Fibroblast of skin of abdomen (primary cell): ENCODE measurements at regions not wholly inside any gene's neighbourhood (a gene's known extent, or its start where the extent isn't known, plus 50 kb on each side); places are given as distances from the start of the nearest gene placed in this dataset.

Source experiments
- DNase-seq: peaks from one replicate; pipeline ENCODE4 v3.0.0-alpha.2; 2013

GRCh38 chr4:136651932-136652331 lies 880.4 kb downstream of the PCDH18 start:
- no peak for DNase-seq

- DNase-seq, result no peak
These were observed 881.0 kb downstream of the PCDH18 start for GRCh38 chr4:136651278-136651667.

GRCh38 chr4:136650541-136651277 lies 881.6 kb downstream of the PCDH18 start:
- DNase-seq, result no peak

GRCh38 chr4:136644279-136644678 lies 888.0 kb downstream of the PCDH18 start:
- DNase-seq, result no peak

- no peak for DNase-seq
These were observed 888.9 kb downstream of the PCDH18 start for GRCh38 chr4:136643416-136643815.

GRCh38 chr4:136637071-136637777 lies 895.1 kb downstream of the PCDH18 start:
- no peak for DNase-seq

- DNase-seq, result no peak
These were observed 896.1 kb downstream of the PCDH18 start for GRCh38 chr4:136636155-136636554.

- no peak for DNase-seq
These were observed 898.2 kb downstream of the PCDH18 start for GRCh38 chr4:136634121-136634520.

- no peak for DNase-seq
These were observed 932.4 kb downstream of the PCDH18 start for GRCh38 chr4:136599890-136600289.

GRCh38 chr4:136590440-136590839 lies 941.9 kb downstream of the PCDH18 start:
- no peak for DNase-seq

- no peak for DNase-seq
These were observed 948.7 kb downstream of the PCDH18 start for GRCh38 chr4:136583567-136583966.

GRCh38 chr4:136581119-136581518 lies 951.2 kb downstream of the PCDH18 start:
- DNase-seq, result no peak

GRCh38 chr4:136575146-136575545 lies 957.1 kb downstream of the PCDH18 start:
- DNase-seq, result no peak

GRCh38 chr4:136573460-136573859 lies 958.8 kb downstream of the PCDH18 start:
- DNase-seq, result no peak

GRCh38 chr4:136571315-136571714 lies 961.0 kb downstream of the PCDH18 start:
- no peak for DNase-seq

GRCh38 chr4:136562834-136563233 lies 969.5 kb downstream of the PCDH18 start:
- DNase-seq, result peak; percentile 67

- no peak for DNase-seq
These were observed 973.3 kb downstream of the PCDH18 start for GRCh38 chr4:136558940-136559494.

- DNase-seq, result no peak
These were observed 974.9 kb downstream of the PCDH18 start for GRCh38 chr4:136557396-136557795.

- DNase-seq, result no peak
These were observed 978.3 kb downstream of the PCDH18 start for GRCh38 chr4:136554033-136554432.

- DNase-seq, result no peak
These were observed 980.5 kb downstream of the PCDH18 start for GRCh38 chr4:136551753-136552152.

- DNase-seq, result no peak
These were observed 991.5 kb downstream of the PCDH18 start for GRCh38 chr4:136540747-136541146.

GRCh38 chr4:136528131-136528530 lies 1004.2 kb downstream of the PCDH18 start:
- DNase-seq, result no peak

GRCh38 chr4:136526517-136526916 lies 1005.8 kb downstream of the PCDH18 start:
- no peak for DNase-seq

- DNase-seq, result no peak
These were observed 1008.3 kb downstream of the PCDH18 start for GRCh38 chr4:136524039-136524438.
